SK-N-SH (cell line): ENCODE measurements at regions not wholly inside any gene's neighbourhood (a gene's known extent, or its start where the extent isn't known, plus 50 kb on each side); places are given as distances from the start of the nearest gene placed in this dataset.

Experiments
- ELF1 ChIP-seq: IDR thresholded peaks from 2 replicates; pipeline ENCODE4 v1.4.0; 2012
- POLR2AphosphoS5 ChIP-seq: IDR thresholded peaks from 2 replicates; pipeline ENCODE4 v1.6.1; 2012; ENCODE audit warnings: low read depth, low read length
- TF ChIP-seq, protein P1 (sequence below): fragments of 200-600 bp; sonication (generic); IDR thresholded peaks from 2 replicates; pipeline ENCODE4 v1.6.1; 2017; ENCODE audit warnings: antibody characterized with exemption, mild to moderate bottlenecking, moderate library complexity

DNA sequence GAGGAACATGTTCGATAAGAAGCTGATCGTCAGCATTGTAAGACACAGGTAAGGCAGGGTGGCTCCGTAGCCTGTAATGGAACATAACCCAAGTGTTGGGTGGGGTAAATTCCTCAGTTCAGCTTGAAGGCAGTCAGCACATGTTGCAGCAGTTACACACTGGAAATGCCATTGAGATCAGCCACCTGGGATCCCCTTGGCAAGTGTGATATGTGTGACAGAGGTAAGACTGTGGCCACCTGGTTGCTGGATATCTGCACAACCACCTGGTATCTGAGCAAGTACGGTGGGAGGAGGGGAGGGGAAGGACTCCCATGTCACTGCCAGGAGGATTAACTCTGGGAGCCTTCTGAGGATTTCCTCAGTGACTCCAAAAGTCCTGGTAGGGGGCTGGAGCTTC, 158.0 kb upstream of the CAND1 start:
- TF ChIP-seq, protein P1, sequence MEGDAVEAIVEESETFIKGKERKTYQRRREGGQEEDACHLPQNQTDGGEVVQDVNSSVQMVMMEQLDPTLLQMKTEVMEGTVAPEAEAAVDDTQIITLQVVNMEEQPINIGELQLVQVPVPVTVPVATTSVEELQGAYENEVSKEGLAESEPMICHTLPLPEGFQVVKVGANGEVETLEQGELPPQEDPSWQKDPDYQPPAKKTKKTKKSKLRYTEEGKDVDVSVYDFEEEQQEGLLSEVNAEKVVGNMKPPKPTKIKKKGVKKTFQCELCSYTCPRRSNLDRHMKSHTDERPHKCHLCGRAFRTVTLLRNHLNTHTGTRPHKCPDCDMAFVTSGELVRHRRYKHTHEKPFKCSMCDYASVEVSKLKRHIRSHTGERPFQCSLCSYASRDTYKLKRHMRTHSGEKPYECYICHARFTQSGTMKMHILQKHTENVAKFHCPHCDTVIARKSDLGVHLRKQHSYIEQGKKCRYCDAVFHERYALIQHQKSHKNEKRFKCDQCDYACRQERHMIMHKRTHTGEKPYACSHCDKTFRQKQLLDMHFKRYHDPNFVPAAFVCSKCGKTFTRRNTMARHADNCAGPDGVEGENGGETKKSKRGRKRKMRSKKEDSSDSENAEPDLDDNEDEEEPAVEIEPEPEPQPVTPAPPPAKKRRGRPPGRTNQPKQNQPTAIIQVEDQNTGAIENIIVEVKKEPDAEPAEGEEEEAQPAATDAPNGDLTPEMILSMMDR = no peak
- TF ChIP-seq ELF1 (no peak), POLR2AphosphoS5 (no peak)
